GM19023 (cell line): ENCODE measurements at regions not wholly inside any gene's neighbourhood (a gene's known extent, or its start where the extent isn't known, plus 50 kb on each side); places are given as distances from the start of the nearest gene placed in this dataset.
"Not testable (repeated sequence)": the region's sequence is repeated elsewhere in the genome, so short reads cannot be mapped to it uniquely, and the experiment has no call there.

Experiments used
- ATAC-seq: cut with Tn5 transposase; IDR thresholded peaks from one replicate; pipeline ENCODE4 v1.9.1; 2021; ENCODE audit warnings: mild to moderate bottlenecking, moderate library complexity; ENCODE audit not compliant: unreplicated experiment

- ATAC-seq: peak; percentile 80
Measured at GRCh38 chr14:34051966-34052657, 101.2 kb upstream of the EGLN3 start.

GRCh38 chr14:34050606-34051005, 99.7 kb upstream of the EGLN3 start:
- no peak for ATAC-seq

- no peak for ATAC-seq
Measured at GRCh38 chr14:34049790-34050189, 98.9 kb upstream of the EGLN3 start.

- ATAC-seq: not testable (repeated sequence)
Measured at GRCh38 chr14:34049187-34049586, 98.3 kb upstream of the EGLN3 start.

- ATAC-seq: no peak
Measured at GRCh38 chr14:34046799-34047520, 96.1 kb upstream of the EGLN3 start.

GRCh38 chr14:34044666-34045306, 93.9 kb upstream of the EGLN3 start:
- no peak for ATAC-seq

GRCh38 chr14:34044373-34044637, 93.4 kb upstream of the EGLN3 start:
- no peak for ATAC-seq

GRCh38 chr14:34043627-34044372, 92.9 kb upstream of the EGLN3 start:
- ATAC-seq: peak; percentile 89

- no peak for ATAC-seq
Measured at GRCh38 chr14:34041220-34041619, 90.3 kb upstream of the EGLN3 start.

GRCh38 chr14:34040766-34041165, 89.9 kb upstream of the EGLN3 start:
- no peak for ATAC-seq

GRCh38 chr14:34039428-34040047, 88.7 kb upstream of the EGLN3 start:
- ATAC-seq: no peak

- ATAC-seq: no peak
Measured at GRCh38 chr14:34038358-34039057, 87.6 kb upstream of the EGLN3 start.

- no peak for ATAC-seq
Measured at GRCh38 chr14:34036319-34036766, 85.5 kb upstream of the EGLN3 start.

- ATAC-seq: no peak
Measured at GRCh38 chr14:34035934-34036250, 85.0 kb upstream of the EGLN3 start.

- no peak for ATAC-seq
Measured at GRCh38 chr14:34035177-34035933, 84.5 kb upstream of the EGLN3 start.

- ATAC-seq: no peak
Measured at GRCh38 chr14:34034447-34035176, 83.7 kb upstream of the EGLN3 start.

GRCh38 chr14:34032720-34033119, 81.8 kb upstream of the EGLN3 start:
- ATAC-seq: no peak

GRCh38 chr14:34030864-34031263, 80.0 kb upstream of the EGLN3 start:
- ATAC-seq: no peak

GRCh38 chr14:34029921-34030334, 79.1 kb upstream of the EGLN3 start:
- no peak for ATAC-seq
